Mesendoderm (in vitro differentiated cells): ENCODE measurements at regions not wholly inside any gene's neighbourhood (a gene's known extent, or its start where the extent isn't known, plus 50 kb on each side); places are given as distances from the start of the nearest gene placed in this dataset.
A peak's percentile ranks its signal among the peaks of the same experiment; 100 is the strongest.
"Not testable (repeated sequence)": the region's sequence is repeated elsewhere in the genome, so short reads cannot be mapped to it uniquely, and the experiment has no call there.

Experiments
- DNase-seq: peaks from one replicate; pipeline ENCODE4 v3.0.0; 2013
- H2AK5ac ChIP-seq: 2 replicates; pipeline ENCODE4 v1.6.1; 2013; ENCODE audit warnings: low read length, inconsistent platforms
- H2BK120ac ChIP-seq: 2 replicates; pipeline ENCODE4 v1.6.1; 2013; ENCODE audit warnings: low read depth, mild to moderate bottlenecking, low read length, moderate library complexity, mixed read lengths
- H2BK15ac ChIP-seq: replicated peaks from 2 replicates; pipeline ENCODE4 v1.6.1; 2013; ENCODE audit warnings: low read depth, mild to moderate bottlenecking, moderate library complexity
- H2BK5ac ChIP-seq: 2 replicates; pipeline ENCODE4 v1.6.1; 2013; ENCODE audit warnings: low read length, inconsistent platforms
- H3K18ac ChIP-seq: 2 replicates; pipeline ENCODE4 v1.6.1; 2013; ENCODE audit warnings: mild to moderate bottlenecking, low read length, mixed read lengths
- H3K23ac ChIP-seq: one replicate; pipeline ENCODE4 v1.6.1; 2013; ENCODE audit warnings: low read length
- H3K27ac ChIP-seq: 2 replicates; pipeline ENCODE4 v1.5.1; 2013; ENCODE audit warnings: low read depth, mild to moderate bottlenecking, inconsistent platforms, low read length, moderate library complexity
- H3K27me3 ChIP-seq: 2 replicates; pipeline ENCODE4 v1.6.1; 2013; ENCODE audit warnings: low read length, control low read depth, mild to moderate bottlenecking, inconsistent platforms; ENCODE audit not compliant: insufficient read depth, poor library complexity
- H3K36me3 ChIP-seq: 2 replicates; pipeline ENCODE4 v1.6.1; 2013; ENCODE audit warnings: low read length, inconsistent platforms; ENCODE audit not compliant: control insufficient read depth, insufficient read depth
- H3K4ac ChIP-seq: one replicate; pipeline ENCODE4 v1.6.1; 2013; ENCODE audit warnings: low read depth, mild to moderate bottlenecking, low read length, moderate library complexity
- H3K4me1 ChIP-seq: 2 replicates; pipeline ENCODE4 v1.6.1; 2013; ENCODE audit warnings: low read depth, low read length, inconsistent platforms; ENCODE audit not compliant: control insufficient read depth
- H3K4me2 ChIP-seq: 2 replicates; pipeline ENCODE4 v1.6.1; 2013; ENCODE audit warnings: low read length
- H3K4me3 ChIP-seq: 2 replicates; pipeline ENCODE4 v1.5.1; 2013; ENCODE audit warnings: mild to moderate bottlenecking, low read length
- H3K56ac ChIP-seq: one replicate; pipeline ENCODE4 v1.6.1; 2013; ENCODE audit warnings: low read length
- H3K79me1 ChIP-seq: 2 replicates; pipeline ENCODE4 v1.6.1; 2013; ENCODE audit warnings: low read length, inconsistent platforms
- H3K79me2 ChIP-seq: 2 replicates; pipeline ENCODE4 v1.6.1; 2013; ENCODE audit warnings: mild to moderate bottlenecking, low read length; ENCODE audit not compliant: control insufficient read depth, insufficient read depth
- H3K9ac ChIP-seq: 2 replicates; pipeline ENCODE4 v1.6.1; 2013; ENCODE audit warnings: low read length, inconsistent platforms
- H4K5ac ChIP-seq: one replicate; pipeline ENCODE4 v1.6.1; 2013; ENCODE audit warnings: low read length
- H4K8ac ChIP-seq: one replicate; pipeline ENCODE4 v1.6.1; 2013; ENCODE audit warnings: low read depth, mild to moderate bottlenecking, control low read depth, low read length, moderate library complexity
- WGBS: extraction: QIAGEN DNeasy Blood & Tissue Kit; methylation state at CpG from one replicate; pipeline ENCODE4 v1.1.7; 2013; ENCODE audit warnings: low lambda C conversion rate, missing lambda C conversion rate; ENCODE audit not compliant: insufficient coverage; ENCODE audit errors: extremely low coverage; 5-methylcytosine and 5-hydroxymethylcytosine counted together

DNA sequence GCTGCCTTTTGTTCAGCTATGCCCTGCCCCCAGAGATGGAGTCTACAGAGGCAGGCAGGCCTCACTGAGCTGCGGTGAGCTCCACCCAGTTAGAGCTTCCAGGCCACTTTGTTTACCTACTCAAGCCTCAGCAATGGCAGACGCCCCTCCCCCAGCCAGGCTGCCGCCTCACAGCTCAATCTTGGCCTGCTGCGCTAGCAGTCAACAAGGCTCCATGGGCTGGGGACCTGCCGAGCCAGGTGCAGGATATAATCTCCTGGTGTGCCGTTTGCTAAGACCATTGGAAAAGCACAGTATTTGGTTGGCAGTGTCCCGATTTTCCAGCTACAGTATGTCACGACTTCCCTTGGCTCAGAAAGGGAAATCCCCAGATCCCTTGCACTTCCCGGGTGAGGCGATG is 862.0 kb downstream of the GRID1 start:
- not testable (repeated sequence) for H3K79me1 ChIP-seq, H2BK15ac ChIP-seq, H2BK5ac ChIP-seq, H3K36me3 ChIP-seq, DNase-seq, H3K23ac ChIP-seq, H3K4me2 ChIP-seq, H3K18ac ChIP-seq, H3K4me3 ChIP-seq, H4K8ac ChIP-seq, H3K27me3 ChIP-seq, H3K79me2 ChIP-seq, H2BK120ac ChIP-seq, H3K27ac ChIP-seq, H2AK5ac ChIP-seq, H3K9ac ChIP-seq, H3K4ac ChIP-seq, H4K5ac ChIP-seq, H3K56ac ChIP-seq, H3K4me1 ChIP-seq
- no CpG with 5 or more reads among the region's 10 CpGs for WGBS

DNA sequence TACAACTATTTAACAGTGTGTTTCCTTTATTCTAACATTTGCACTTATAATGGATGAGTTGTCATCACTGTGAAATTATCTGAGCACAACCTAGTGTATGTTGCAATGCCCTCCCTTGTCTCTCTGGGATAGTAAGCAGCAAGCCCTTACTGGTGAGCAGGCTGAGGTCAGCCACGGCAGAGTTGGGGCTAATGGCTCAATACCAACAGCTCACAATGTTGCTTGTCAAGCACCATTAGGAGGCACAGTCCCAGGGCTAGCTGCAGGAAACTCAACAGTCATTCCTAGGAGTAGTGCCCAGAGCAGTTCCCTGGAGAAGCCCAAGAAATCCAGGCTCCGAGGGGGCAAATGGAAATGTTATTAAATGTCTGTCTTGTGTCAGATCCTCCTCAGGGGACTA is 858.4 kb downstream of the GRID1 start:
- H2BK15ac ChIP-seq = no peak overlapping the region
- H3K23ac ChIP-seq = no peak overlapping the region
- H3K4me3 ChIP-seq = no peak overlapping the region
- H3K27ac ChIP-seq = no peak overlapping the region
- no peak overlapping the region for H2AK5ac ChIP-seq
- no peaks in the 10 kb centered on the region for H3K79me2 ChIP-seq
- DNase-seq = no peak
- no peak overlapping the region for H3K4ac ChIP-seq
- H3K4me2 ChIP-seq = no peak overlapping the region
- H3K79me1 ChIP-seq = no peaks in the 10 kb centered on the region
- no peak overlapping the region for H4K8ac ChIP-seq
- H3K9ac ChIP-seq = no peak overlapping the region
- no peak overlapping the region for H4K5ac ChIP-seq
- H3K27me3 ChIP-seq = no peaks in the 10 kb centered on the region
- H3K4me1 ChIP-seq = no peaks in the 10 kb centered on the region
- no CpG with 5 or more reads among the region's 2 CpGs for WGBS
- H3K56ac ChIP-seq = no peak overlapping the region
- H2BK120ac ChIP-seq = no peak overlapping the region
- H3K36me3 ChIP-seq = no peaks in the 10 kb centered on the region
- H3K18ac ChIP-seq = no peak overlapping the region
- no peak overlapping the region for H2BK5ac ChIP-seq

DNA sequence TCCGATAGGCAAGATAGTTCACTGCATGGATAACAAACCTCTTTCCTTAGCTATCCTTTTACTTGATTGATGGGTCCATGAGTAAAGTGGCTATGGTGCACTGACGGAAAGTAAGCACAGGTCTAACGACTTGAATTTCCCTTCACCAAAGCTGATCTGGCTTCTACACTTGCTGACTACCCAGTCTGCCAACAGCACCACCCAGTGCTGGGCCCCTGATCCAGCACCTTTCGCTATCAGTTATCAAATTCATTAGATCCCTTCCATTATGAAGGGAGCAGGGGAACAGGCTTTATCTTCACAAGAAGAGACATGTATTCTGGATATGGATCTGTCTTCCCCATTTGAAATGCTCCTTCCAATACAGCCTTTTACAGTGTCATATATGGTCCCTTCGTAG is 855.9 kb downstream of the GRID1 start:
- H3K4me1 ChIP-seq = no peaks in the 10 kb centered on the region
- H3K18ac ChIP-seq = no peak overlapping the region
- H3K4me3 ChIP-seq = no peak overlapping the region
- no peak overlapping the region for H4K8ac ChIP-seq
- no peak overlapping the region for H2BK120ac ChIP-seq
- H2AK5ac ChIP-seq = no peak overlapping the region
- H3K9ac ChIP-seq = no peak overlapping the region
- H3K23ac ChIP-seq = no peak overlapping the region
- H2BK5ac ChIP-seq = no peak overlapping the region
- H3K27ac ChIP-seq = no peak overlapping the region
- no peaks in the 10 kb centered on the region for H3K27me3 ChIP-seq
- DNase-seq = peak; percentile 42
- no peak overlapping the region for H4K5ac ChIP-seq
- no peak overlapping the region for H3K4ac ChIP-seq
- H3K79me1 ChIP-seq = no peaks in the 10 kb centered on the region
- no peak overlapping the region for H3K4me2 ChIP-seq
- H3K79me2 ChIP-seq = no peaks in the 10 kb centered on the region
- no peak overlapping the region for H3K56ac ChIP-seq
- no CpG with 5 or more reads among the region's 5 CpGs for WGBS
- H2BK15ac ChIP-seq = no peak overlapping the region
- no peaks in the 10 kb centered on the region for H3K36me3 ChIP-seq

DNA sequence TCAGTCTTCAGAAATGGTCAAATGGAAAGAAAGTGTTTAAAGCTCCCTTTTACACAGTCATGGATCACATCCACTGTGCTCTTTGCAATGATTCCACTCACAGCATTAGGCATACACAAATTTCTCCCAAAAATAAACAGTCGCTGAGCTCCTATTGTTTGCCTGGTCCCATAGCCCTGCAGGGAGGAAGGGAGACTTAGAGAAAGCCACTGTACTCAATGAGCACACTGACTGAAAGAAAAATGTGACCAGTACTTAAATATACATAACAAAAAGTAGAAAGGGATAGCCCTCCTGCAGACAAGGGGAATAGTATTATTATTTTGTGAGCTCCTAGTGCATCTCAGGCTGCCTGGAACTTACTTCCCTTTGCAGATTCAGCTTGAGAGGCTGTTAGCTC is 853.2 kb downstream of the GRID1 start:
- Histone ChIP-seq H3K4me2 (no peak overlapping the region), H3K27me3 (no peaks in the 10 kb centered on the region), H4K8ac (no peak overlapping the region), H3K9ac (no peak overlapping the region), H3K4me3 (no peak overlapping the region), H2BK15ac (no peak overlapping the region), H3K79me1 (no peaks in the 10 kb centered on the region), H3K36me3 (no peaks in the 10 kb centered on the region), H2BK120ac (no peak overlapping the region), H3K56ac (no peak overlapping the region), H2AK5ac (no peak overlapping the region), H3K4me1 (no peaks in the 10 kb centered on the region), H3K27ac (no peak overlapping the region), H4K5ac (no peak overlapping the region), H3K79me2 (no peaks in the 10 kb centered on the region), H2BK5ac (no peak overlapping the region), H3K23ac (no peak overlapping the region), H3K4ac (no peak overlapping the region), H3K18ac (no peak overlapping the region)
- DNase-seq = no peak
- WGBS = no CpG with 5 or more reads among the region's 1 CpG

DNA sequence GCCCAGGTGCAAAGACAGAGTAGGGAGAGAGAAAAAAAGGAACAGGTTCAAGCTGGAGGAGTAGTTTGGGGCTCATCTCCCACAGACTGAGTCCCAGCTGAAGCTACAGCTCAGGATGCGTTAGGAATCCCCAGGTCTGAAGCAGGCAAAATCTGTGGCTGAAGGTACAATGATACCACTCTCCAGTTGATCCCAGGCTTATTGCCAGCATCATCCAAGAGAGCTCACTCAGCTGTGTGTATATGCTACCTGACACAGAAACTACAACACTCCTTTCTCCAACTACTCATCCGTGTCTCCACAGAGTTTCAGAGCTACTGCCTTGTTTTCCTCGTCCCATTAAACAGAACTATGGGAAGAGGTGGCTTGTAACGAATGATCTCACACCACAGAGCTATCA is 851.3 kb downstream of the GRID1 start:
- Histone ChIP-seq H3K18ac (no peak overlapping the region), H2BK120ac (no peak overlapping the region), H3K27ac (no peak overlapping the region), H3K4me1 (no peaks in the 10 kb centered on the region), H3K79me2 (no peaks in the 10 kb centered on the region), H3K4ac (no peak overlapping the region), H2BK5ac (no peak overlapping the region), H3K36me3 (no peaks in the 10 kb centered on the region), H2BK15ac (no peak overlapping the region), H3K23ac (no peak overlapping the region), H4K5ac (no peak overlapping the region), H3K79me1 (no peaks in the 10 kb centered on the region), H3K56ac (no peak overlapping the region), H2AK5ac (no peak overlapping the region), H3K27me3 (no peaks in the 10 kb centered on the region), H3K9ac (no peak overlapping the region), H3K4me3 (no peak overlapping the region), H4K8ac (no peak overlapping the region), H3K4me2 (no peak overlapping the region)
- WGBS = no CpG with 5 or more reads among the region's 4 CpGs
- no peak for DNase-seq

DNA sequence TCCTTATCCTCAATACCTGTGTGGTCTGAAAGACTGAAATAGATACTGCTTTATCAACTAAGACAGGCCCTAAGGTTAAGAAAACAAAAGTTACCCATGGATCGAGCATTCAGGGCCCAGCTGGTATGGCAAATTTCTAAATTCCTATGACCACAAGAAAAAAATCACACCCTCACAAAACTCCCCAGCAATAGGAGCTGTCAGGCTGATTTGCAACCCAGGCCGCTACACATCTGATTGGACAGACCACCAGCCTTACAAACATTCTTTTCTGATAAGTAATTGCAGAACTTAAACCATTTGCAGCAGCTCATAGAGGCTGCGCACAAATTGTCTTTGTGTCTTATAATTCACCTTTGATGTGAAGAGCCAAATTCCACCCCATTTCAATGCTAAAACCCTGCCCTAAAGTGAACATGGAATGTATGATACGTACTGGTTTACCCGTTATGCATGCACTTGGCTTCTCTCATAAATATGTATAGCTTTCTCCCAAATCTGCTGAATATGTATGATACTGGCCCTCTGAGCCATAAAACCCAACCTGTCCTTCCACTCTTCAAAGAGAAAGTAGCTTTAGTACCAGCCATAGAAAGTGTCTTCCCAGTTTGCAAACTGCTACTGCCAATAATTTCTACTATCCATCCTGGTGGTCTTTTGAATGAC is 842.5 kb downstream of the GRID1 start:
- Histone ChIP-seq H2BK15ac (no peak overlapping the region), H3K4me1 (no peaks in the 10 kb centered on the region), H3K18ac (peak overlapping the region; percentile 9), H3K9ac (no peak overlapping the region), H3K79me1 (no peaks in the 10 kb centered on the region), H3K27me3 (no peaks in the 10 kb centered on the region), H3K4me3 (no peak overlapping the region), H3K23ac (no peak overlapping the region), H4K8ac (no peak overlapping the region), H3K56ac (no peak overlapping the region), H3K27ac (no peak overlapping the region), H2BK5ac (no peak overlapping the region), H3K4ac (no peak overlapping the region), H2BK120ac (no peak overlapping the region), H3K36me3 (no peaks in the 10 kb centered on the region), H2AK5ac (no peak overlapping the region), H4K5ac (no peak overlapping the region), H3K4me2 (no peak overlapping the region), H3K79me2 (no peaks in the 10 kb centered on the region)
- no peak for DNase-seq
- no CpG with 5 or more reads among the region's 5 CpGs for WGBS
